ENCODE measurements at regions not wholly inside any gene's neighbourhood (a gene's known extent, or its start where the extent isn't known, plus 50 kb on each side); places are given as distances from the start of the nearest gene placed in this dataset.
A peak's percentile ranks its signal among the peaks of the same experiment; 100 is the strongest.

GRCh38 chr11:19559746-19560145 is 152.9 kb upstream of the NAV2 start:
- Histone ChIP-seq H3K4me1 (ENCODE audit: low read length) (no peaks in the 10 kb centered on the region), H3K27ac (ENCODE audit: low read length) (no peak overlapping the region), H3K4me3 (ENCODE audit: low read length) (no peak overlapping the region), H3K9ac (ENCODE audit: low read length) (no peak overlapping the region), H3K9me3 (ENCODE audit: insufficient read depth, low read length) (no peaks in the 10 kb centered on the region), H3K4me2 (ENCODE audit: low read length) (no peak overlapping the region), H3K79me2 (ENCODE audit: low read length) (no peaks in the 10 kb centered on the region), H2AFZ (ENCODE audit: low read depth, low read length) (no peak overlapping the region), H3K27me3 (ENCODE audit: low read depth, low read length) (peaks cover 55% of the 10 kb centered on the region), H3K36me3 (replicated peaks; ENCODE audit: low read depth, low read length) (no peaks in the 10 kb centered on the region), H4K20me1 (ENCODE audit: insufficient read depth, low read length) (no peaks in the 10 kb centered on the region)
- TF ChIP-seq EZH2phosphoT487 (IDR thresholded peaks at IDR 0.05; ENCODE audit: low read depth), result no peak
- TF ChIP-seq CTCF (IDR thresholded peaks at IDR 0.05; ENCODE audit: low read depth, low read length), result no peak

GRCh38 chr11:19558189-19558986 is 154.2 kb upstream of the NAV2 start:
- no peak overlapping the region for H3K9ac ChIP-seq (ENCODE audit: low read length)
- peaks cover 52% of the 10 kb centered on the region for H3K27me3 ChIP-seq (ENCODE audit: low read depth, low read length)
- H3K79me2 ChIP-seq (ENCODE audit: low read length), result no peaks in the 10 kb centered on the region
- H3K4me2 ChIP-seq (ENCODE audit: low read length), result no peak overlapping the region
- no peaks in the 10 kb centered on the region for H3K4me1 ChIP-seq (ENCODE audit: low read length)
- H3K9me3 ChIP-seq (ENCODE audit: insufficient read depth, low read length), result no peaks in the 10 kb centered on the region
- no peaks in the 10 kb centered on the region for H3K36me3 ChIP-seq (replicated peaks; ENCODE audit: low read depth, low read length)
- H3K4me3 ChIP-seq (ENCODE audit: low read length), result no peak overlapping the region
- TF ChIP-seq CTCF (IDR thresholded peaks at IDR 0.05; ENCODE audit: low read depth, low read length), result no peak
- TF ChIP-seq EZH2phosphoT487 (IDR thresholded peaks at IDR 0.05; ENCODE audit: low read depth), result no peak
- H4K20me1 ChIP-seq (ENCODE audit: insufficient read depth, low read length), result no peaks in the 10 kb centered on the region
- H2AFZ ChIP-seq (ENCODE audit: low read depth, low read length), result no peak overlapping the region
- no peak overlapping the region for H3K27ac ChIP-seq (ENCODE audit: low read length)

GRCh38 chr11:19557720-19558140 is 154.9 kb upstream of the NAV2 start:
- Histone ChIP-seq H3K27me3 (ENCODE audit: low read depth, low read length) (peaks cover 48% of the 10 kb centered on the region), H4K20me1 (ENCODE audit: insufficient read depth, low read length) (no peaks in the 10 kb centered on the region), H3K36me3 (replicated peaks; ENCODE audit: low read depth, low read length) (no peaks in the 10 kb centered on the region), H3K4me3 (ENCODE audit: low read length) (no peak overlapping the region), H3K79me2 (ENCODE audit: low read length) (no peaks in the 10 kb centered on the region), H3K9me3 (ENCODE audit: insufficient read depth, low read length) (no peaks in the 10 kb centered on the region), H3K4me2 (ENCODE audit: low read length) (no peak overlapping the region), H2AFZ (ENCODE audit: low read depth, low read length) (no peak overlapping the region), H3K27ac (ENCODE audit: low read length) (no peak overlapping the region), H3K9ac (ENCODE audit: low read length) (no peak overlapping the region), H3K4me1 (ENCODE audit: low read length) (no peaks in the 10 kb centered on the region)
- TF ChIP-seq CTCF (IDR thresholded peaks at IDR 0.05; ENCODE audit: low read depth, low read length), result peak; percentile 92
- no peak for TF ChIP-seq EZH2phosphoT487 (IDR thresholded peaks at IDR 0.05; ENCODE audit: low read depth)

GRCh38 chr11:19557185-19557584 is 155.5 kb upstream of the NAV2 start:
- Histone ChIP-seq H3K27ac (ENCODE audit: low read length) (no peak overlapping the region), H3K4me1 (ENCODE audit: low read length) (no peaks in the 10 kb centered on the region), H3K36me3 (replicated peaks; ENCODE audit: low read depth, low read length) (no peaks in the 10 kb centered on the region), H3K79me2 (ENCODE audit: low read length) (no peaks in the 10 kb centered on the region), H3K27me3 (ENCODE audit: low read depth, low read length) (peaks cover 46% of the 10 kb centered on the region), H3K4me3 (ENCODE audit: low read length) (no peak overlapping the region), H3K9me3 (ENCODE audit: insufficient read depth, low read length) (no peaks in the 10 kb centered on the region), H4K20me1 (ENCODE audit: insufficient read depth, low read length) (no peaks in the 10 kb centered on the region), H3K9ac (ENCODE audit: low read length) (no peak overlapping the region), H2AFZ (ENCODE audit: low read depth, low read length) (no peak overlapping the region), H3K4me2 (ENCODE audit: low read length) (no peak overlapping the region)
- TF ChIP-seq CTCF (IDR thresholded peaks at IDR 0.05; ENCODE audit: low read depth, low read length) (no peak), EZH2phosphoT487 (IDR thresholded peaks at IDR 0.05; ENCODE audit: low read depth) (no peak)
